ENCODE measurements at regions not wholly inside any gene's neighbourhood (a gene's known extent, or its start where the extent isn't known, plus 50 kb on each side); places are given as distances from the start of the nearest gene placed in this dataset.
"Not testable (repeated sequence)": the region's sequence is repeated elsewhere in the genome, so short reads cannot be mapped to it uniquely, and the experiment has no call there.

GRCh38 chr17:77290759-77291558 is 150.2 kb downstream of the SEC14L1 start:
- DNase-seq, result not testable (repeated sequence)

DNA sequence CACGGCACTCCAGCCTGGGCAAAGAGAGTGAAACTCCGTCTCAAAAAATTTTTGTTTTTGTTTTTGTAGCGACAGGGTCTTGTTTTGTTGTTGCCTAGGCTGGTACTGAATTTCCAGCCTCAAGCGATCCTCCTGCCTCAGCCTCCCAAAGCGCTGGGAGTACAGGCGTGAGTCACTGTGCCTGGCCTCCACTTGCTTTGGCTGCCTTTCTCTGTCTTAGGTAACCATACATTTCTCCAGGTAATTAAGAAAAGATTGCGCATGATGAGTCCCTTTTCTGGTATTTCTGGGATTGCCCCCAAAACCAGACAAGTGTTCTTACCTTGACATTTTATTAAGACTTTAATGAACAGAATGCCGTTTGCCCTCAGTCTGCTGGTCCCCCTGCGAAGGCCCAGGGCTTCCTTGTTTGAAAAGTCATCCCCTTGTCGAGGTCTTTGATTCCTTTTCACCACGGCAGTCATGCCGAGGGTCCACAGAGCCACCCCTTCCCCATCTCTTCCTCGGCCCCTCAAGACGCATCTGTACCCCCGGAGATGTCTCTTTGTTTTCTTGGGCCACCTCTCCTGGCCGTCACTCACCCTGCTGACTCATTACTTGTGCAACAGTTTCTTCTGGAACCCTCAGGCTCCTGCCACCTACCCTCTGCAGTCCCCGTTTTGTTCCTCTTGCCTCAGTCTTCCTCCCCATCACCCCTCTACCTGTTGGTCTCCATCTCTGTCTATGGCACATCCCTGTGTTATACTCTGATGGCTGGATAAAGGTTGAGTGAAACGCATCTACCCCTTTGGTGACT is 151.0 kb downstream of the SEC14L1 start:
- DNase-seq, result no peak

GRCh38 chr17:77294761-77295160 is 154.0 kb downstream of the SEC14L1 start:
- DNase-seq, result no peak

GRCh38 chr17:77295241-77295853 is 154.6 kb downstream of the SEC14L1 start:
- no peak for DNase-seq

- DNase-seq, result no peak
Observed at GRCh38 chr17:77296769-77297409, 156.1 kb downstream of the SEC14L1 start.

DNA sequence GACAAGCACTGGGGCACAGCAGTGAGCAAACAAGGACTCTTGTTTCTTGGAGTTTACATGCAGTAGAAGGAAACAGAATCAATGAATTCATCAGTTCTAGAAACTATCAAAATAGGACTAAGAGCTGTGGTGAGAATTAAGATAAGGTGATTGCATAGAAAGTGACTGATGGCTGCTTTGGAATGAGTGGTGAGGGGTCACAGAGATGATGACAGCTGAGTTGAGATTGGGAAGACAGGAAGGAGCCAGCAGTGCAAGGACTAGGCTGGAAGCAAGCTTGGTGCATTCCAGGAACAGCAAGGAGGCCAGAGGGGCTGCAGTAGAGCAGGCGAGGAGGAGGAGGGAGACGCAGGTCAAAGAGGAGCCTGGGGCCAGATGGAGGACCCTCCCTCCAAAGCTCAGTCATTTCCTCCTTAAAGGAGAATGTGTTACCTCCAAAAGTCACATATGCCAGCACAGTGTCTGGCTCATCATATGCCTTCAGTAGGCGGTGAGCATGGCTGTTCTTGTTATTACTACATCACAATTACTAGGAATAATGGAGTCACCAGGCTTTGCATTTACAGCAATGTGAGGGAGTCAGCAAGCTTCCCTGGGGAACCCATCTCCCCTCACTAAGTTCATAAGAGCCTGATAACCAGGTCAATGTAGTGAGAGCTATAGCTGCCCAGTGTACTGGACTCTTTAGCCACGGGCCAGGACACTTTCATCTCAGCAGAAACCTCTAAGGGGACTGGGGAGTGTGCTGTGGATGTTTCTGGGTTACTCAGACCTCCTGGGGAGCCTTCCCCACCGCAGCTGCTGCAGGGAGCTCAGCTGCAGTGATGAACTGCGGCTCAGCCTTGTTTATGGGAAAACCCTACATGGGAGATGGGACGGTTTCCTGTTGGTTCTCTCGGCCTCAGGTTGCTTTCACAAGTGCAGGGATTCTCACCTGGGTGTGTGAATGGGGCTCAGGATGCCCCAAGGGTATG is 157.2 kb downstream of the SEC14L1 start:
- no peak for DNase-seq

GRCh38 chr17:77298811-77299210 is 158.0 kb downstream of the SEC14L1 start:
- DNase-seq, result no peak

DNA sequence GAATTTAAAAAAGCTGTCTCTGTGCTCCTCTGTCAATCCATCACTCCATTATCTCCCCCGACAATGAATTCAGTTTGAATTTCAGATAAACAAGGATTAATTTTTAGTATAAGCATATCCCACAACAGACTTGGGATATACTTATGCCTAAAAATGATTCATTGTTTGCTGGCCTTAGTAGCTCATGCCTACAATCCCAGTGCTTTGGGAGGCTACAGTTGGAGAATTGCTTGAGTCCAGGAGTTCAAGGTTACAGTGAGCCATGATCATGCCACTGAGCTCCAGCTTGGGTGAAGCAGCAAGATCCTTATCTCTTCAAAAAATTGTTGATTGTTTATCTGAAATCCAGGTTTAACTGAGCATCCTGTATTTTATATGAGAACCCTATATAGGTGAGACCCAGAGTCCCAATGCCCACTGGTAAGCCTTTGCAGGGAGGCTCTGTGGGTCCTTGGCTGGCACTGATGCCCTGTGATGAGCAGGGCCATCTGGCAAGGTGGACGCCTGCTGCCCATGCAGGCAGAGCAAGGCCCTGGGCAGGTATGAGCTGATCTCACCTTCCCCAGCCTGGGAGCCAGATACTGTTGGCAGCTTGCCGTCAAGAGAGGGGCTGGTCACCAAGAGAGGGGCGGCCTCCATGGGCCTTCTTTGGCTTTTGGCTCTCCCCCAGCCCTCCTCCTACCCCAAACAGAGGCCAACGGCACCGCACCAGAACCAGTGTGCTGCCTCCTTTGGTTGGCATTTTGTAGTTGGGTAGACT is 158.7 kb downstream of the SEC14L1 start:
- no peak for DNase-seq

DNA sequence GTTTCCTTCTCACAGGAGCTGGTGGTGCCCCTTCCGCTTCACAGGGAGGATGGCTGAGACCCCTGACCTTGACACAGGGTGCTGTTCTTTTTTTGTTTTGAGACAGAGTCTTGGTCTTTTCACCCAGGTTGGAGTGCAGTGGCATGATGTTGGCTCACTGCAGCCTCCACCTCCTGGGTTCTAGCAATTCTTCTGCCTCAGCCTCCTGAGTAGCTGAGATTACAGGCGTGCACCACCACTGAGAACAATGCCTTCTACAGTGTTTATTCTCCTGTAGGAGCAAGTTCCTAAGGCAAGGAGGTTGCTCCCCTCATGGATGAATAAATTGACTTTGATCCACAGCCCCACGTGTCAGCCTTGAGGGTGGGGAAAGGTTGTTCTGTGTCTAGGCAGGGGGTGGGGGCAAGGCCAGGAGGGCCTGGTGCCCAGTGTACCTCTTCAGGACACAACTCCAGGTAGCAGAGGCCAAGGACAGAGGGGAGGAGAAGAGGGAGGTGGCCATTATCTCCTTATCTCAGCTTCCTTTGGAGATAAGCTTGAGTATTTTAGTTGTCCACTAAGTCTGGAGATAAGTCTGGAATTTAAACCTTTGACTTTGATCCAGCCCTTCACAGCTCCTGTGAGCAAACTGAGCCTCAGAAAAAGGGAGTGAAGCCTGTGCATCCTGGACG is 159.4 kb downstream of the SEC14L1 start:
- no peak for DNase-seq

DNA sequence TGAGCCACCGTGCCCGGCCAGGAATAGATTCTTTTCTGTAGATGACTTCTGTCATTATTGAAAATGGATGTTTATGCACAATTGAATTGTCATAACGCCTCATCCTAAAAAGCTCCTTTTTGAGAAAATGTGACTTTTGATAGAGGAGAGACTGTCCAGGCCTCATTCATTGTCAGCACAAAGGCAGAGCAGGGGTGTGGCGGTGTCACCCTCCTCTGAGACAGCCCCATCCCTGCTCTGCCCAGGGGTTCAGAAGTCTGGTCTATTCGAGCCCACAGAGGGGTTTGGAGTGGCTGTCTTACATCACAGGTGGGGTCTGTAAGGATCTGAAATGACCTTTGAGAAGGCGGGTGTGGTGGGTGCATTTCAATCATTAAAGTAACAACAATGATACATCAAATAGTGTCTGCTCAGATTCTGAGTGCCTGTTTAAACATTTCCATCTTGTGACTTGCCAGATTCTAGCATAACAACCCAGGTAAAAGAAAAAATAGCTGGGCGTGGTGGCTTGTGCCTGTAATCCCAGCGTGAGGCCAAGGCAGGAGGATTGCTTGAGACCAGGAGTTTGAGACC is 161.0 kb downstream of the SEC14L1 start:
- DNase-seq, result no peak

GRCh38 chr17:77302682-77303081 is 161.9 kb downstream of the SEC14L1 start:
- no peak for DNase-seq

GRCh38 chr17:77303620-77304019 is 162.9 kb downstream of the SEC14L1 start:
- DNase-seq, result no peak

GRCh38 chr17:77304051-77304745 is 163.4 kb downstream of the SEC14L1 start:
- DNase-seq, result no peak

DNA sequence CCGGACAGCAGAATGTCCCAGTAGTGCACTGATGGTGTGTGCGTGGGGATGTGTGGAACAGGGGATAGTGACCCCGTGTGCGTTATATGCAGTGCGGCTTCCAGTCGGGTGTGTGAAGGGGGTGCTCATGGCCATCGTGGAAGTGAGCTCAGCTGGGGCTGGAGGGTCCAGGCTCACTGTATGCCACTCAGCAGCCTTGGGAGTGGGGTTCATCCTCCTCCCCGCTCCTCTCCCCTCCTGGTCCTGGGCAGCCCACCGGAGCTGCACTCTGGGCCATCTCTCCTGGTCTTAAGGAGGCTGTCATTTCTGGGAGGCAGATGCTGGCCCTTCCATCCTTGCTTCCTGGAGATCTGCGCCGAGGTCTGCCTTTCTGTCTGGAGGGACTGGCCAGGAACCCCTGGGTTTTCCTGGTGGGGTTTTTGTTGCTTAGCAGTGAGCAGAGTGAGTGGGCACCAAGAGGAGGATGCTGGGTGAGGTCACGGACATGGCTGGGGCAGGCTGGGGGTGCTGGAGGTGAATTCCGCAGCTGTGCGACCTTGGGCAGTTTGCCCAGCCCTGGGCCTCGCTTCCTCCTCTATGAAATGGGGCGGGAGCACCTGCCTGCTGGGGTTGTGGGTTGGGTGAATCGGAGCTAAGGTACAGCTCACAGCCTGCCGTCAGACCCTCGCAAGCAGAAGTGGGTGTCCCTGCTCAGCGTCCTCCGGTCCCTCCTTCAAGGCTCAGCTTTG is 164.1 kb downstream of the SEC14L1 start:
- DNase-seq, result no peak

GRCh38 chr17:77306048-77306789 is 165.4 kb downstream of the SEC14L1 start:
- no peak for DNase-seq

GRCh38 chr17:77306790-77307478 is 166.2 kb downstream of the SEC14L1 start:
- DNase-seq, result no peak

DNA sequence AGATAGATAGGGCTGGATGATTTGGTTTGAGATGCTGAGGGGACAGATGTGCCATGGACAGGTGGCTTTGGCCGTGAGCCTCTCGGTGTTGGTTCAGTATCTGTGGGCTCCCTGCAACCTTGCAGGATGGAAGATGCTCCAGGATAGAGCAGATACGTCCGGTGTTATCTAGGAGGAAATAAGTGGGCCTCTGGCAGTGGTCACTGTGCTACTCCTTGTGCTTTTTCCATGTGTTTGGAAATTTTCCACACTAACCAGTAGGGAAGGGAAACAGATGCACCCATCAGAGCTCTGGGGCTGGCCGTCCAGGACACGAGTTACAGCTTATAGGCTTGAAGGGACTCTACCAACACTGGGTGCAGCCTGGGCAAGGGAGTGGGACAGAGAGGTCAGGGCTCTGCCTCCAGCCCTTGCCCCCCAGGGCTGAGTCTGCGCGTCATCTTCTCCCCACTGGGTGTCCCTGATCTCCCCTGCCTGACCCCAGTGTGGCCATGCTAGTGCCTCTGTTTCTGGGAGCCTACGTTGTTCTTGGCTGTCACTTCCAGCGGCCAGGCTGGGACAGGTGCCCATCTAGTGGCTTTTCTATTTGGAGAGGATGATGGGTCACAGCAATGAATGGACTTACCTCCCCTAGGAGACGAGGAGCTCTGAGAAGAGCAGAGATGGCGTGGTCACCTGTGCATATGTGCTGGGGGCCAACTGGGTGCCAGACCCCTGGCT is 166.9 kb downstream of the SEC14L1 start:
- DNase-seq, result no peak

Measured in CD4-positive, alpha-beta T cell treated with Interleukin-21 for 1 hour (primary cell).